OCI-LY3 (cell line): ENCODE measurements at regions not wholly inside any gene's neighbourhood (a gene's known extent, or its start where the extent isn't known, plus 50 kb on each side); places are given as distances from the start of the nearest gene placed in this dataset.

Source experiments
- H2AFZ ChIP-seq: fragments of 200-600, 300-600 bp; shearing (Covaris generic); 2 replicates; pipeline ENCODE4 v1.6.0; 2014; ENCODE audit warnings: antibody characterized with exemption, low read depth, low read length
- H3K27ac ChIP-seq: fragments of 200-600, 300-600 bp; sonication (generic); 2 replicates; pipeline ENCODE4 v1.5.1; 2014; ENCODE audit warnings: mild to moderate bottlenecking, low read length, moderate library complexity, mixed read lengths
- H3K27me3 ChIP-seq: fragments of 200-600, 300-600 bp; sonication (generic); 2 replicates; pipeline ENCODE4 v1.6.1; 2014; ENCODE audit warnings: low read depth, low read length, mixed read lengths
- H3K36me3 ChIP-seq: fragments of 200-600, 300-600 bp; sonication (generic); replicated peaks from 2 replicates; pipeline ENCODE3; 2014; ENCODE audit warnings: low read depth, low read length, mixed read lengths
- H3K4me1 ChIP-seq: fragments of 300-600, 200-600 bp; sonication (generic); 2 replicates; pipeline ENCODE4 v1.6.1; 2014; ENCODE audit warnings: low read length, mixed read lengths
- H3K4me2 ChIP-seq: fragments of 200-600, 300-600 bp; sonication (generic); 2 replicates; pipeline ENCODE4 v1.6.1; 2014; ENCODE audit warnings: low read length, mixed read lengths
- H3K4me3 ChIP-seq: fragments of 300-600, 200-600 bp; sonication (generic); 2 replicates; pipeline ENCODE4 v1.5.1; 2014; ENCODE audit warnings: antibody characterized with exemption, mild to moderate bottlenecking, low read length, moderate library complexity
- H3K79me2 ChIP-seq: fragments of 300-600, 200-600 bp; shearing (Covaris generic); 2 replicates; pipeline ENCODE4 v1.6.1; 2014; ENCODE audit warnings: mild to moderate bottlenecking, low read length, mixed read lengths
- H3K9ac ChIP-seq: fragments of 300-600, 200-600 bp; shearing (Covaris generic); 2 replicates; pipeline ENCODE4 v1.6.0; 2014; ENCODE audit warnings: mild to moderate bottlenecking, low read length, moderate library complexity
- H3K9me3 ChIP-seq: fragments of 200-600, 300-600 bp; shearing (Covaris generic); 2 replicates; pipeline ENCODE4 v1.6.1; 2014; ENCODE audit warnings: low read length, mixed read lengths; ENCODE audit not compliant: insufficient read depth
- H4K20me1 ChIP-seq: fragments of 200-600, 300-600 bp; sonication (generic); 2 replicates; pipeline ENCODE4 v1.6.1; 2016; ENCODE audit warnings: low read length, mixed read lengths; ENCODE audit not compliant: insufficient read depth
- EZH2phosphoT487 ChIP-seq: fragments of 200-600 bp; shearing (Covaris generic); IDR thresholded peaks from 2 replicates; pipeline ENCODE4 v1.6.1; 2018; ENCODE audit warnings: antibody characterized with exemption, mixed run types, low read depth
- TF ChIP-seq, protein P1 (sequence below): fragments of 200-600, 300-600 bp; sonication (generic); IDR thresholded peaks from 2 replicates; pipeline ENCODE4 v1.5.1; 2014; ENCODE audit warnings: antibody characterized with exemption, low read length, low read depth

DNA sequence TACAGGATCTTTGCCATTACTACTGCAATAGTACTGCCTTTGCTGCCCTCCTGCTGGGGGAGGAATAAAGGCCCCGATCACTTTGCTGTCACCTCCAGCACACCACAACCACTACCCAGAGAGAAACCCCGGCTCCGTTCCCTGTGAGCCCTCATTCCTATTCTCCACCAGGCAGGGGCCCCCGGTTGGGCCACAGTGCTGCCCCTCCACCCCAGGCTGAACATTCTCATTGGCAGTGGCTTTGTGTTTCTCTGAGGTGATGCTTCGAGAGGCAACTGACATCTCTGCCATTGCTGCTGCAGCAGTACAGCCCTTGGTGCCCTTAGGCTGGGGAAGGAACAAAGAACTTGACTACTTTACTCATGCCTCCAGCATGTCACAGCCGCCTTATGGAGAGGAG lies 612.9 kb upstream of the EPHA6 start:
- Histone ChIP-seq H3K36me3 (no peaks in the 10 kb centered on the region), H3K4me1 (no peaks in the 10 kb centered on the region), H3K9me3 (no peaks in the 10 kb centered on the region), H3K27me3 (no peaks in the 10 kb centered on the region), H3K4me2 (no peak overlapping the region), H3K4me3 (no peak overlapping the region), H3K79me2 (no peaks in the 10 kb centered on the region), H3K27ac (no peak overlapping the region), H4K20me1 (no peaks in the 10 kb centered on the region), H2AFZ (no peak overlapping the region), H3K9ac (no peak overlapping the region)
- no peak for TF ChIP-seq EZH2phosphoT487
- TF ChIP-seq, protein P1, sequence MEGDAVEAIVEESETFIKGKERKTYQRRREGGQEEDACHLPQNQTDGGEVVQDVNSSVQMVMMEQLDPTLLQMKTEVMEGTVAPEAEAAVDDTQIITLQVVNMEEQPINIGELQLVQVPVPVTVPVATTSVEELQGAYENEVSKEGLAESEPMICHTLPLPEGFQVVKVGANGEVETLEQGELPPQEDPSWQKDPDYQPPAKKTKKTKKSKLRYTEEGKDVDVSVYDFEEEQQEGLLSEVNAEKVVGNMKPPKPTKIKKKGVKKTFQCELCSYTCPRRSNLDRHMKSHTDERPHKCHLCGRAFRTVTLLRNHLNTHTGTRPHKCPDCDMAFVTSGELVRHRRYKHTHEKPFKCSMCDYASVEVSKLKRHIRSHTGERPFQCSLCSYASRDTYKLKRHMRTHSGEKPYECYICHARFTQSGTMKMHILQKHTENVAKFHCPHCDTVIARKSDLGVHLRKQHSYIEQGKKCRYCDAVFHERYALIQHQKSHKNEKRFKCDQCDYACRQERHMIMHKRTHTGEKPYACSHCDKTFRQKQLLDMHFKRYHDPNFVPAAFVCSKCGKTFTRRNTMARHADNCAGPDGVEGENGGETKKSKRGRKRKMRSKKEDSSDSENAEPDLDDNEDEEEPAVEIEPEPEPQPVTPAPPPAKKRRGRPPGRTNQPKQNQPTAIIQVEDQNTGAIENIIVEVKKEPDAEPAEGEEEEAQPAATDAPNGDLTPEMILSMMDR, result no peak

DNA sequence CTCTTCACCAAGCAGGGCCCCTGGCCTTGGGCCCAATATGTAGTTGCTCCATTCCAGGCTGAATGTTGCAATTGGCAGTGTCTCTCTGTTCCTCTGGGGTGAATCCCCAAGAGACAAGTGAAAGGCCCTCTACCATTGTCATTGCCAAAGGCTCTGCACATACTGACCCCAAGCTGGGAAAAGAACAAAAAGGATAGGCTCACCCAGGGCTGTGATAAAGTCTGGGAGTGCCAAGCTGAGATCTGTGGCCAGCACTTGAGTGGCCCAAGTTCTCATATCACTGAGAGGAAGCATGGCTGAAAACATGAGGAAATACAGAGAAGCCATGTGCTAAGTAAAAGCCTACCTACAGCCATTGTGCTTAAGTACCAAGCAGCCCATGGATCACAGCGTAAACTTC lies 612.2 kb upstream of the EPHA6 start:
- H2AFZ ChIP-seq, result no peak overlapping the region
- TF ChIP-seq EZH2phosphoT487, result no peak
- TF ChIP-seq, protein P1, result no peak
- H3K79me2 ChIP-seq, result no peaks in the 10 kb centered on the region

DNA sequence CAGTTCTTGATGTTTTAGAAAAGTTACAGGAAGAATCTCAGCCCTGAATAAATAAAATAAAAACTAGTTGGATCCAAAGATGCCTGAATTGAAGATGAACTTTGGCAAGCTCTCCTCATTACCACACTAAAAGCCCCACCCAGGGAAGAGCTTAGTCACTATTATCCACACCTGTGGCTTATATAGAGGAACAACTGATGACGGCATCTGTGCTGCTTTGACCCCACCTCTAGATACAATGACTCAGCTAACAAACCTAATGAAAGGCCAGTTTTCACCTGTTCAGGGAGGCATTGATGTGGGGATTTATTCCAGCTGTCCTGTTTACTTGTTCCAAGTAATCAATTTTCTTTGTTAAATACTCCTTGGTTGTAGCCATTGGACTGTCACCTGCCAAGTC lies 604.7 kb upstream of the EPHA6 start:
- no peaks in the 10 kb centered on the region for H3K79me2 ChIP-seq
- H4K20me1 ChIP-seq, result no peaks in the 10 kb centered on the region
- no peak overlapping the region for H2AFZ ChIP-seq
- H3K27ac ChIP-seq, result no peak overlapping the region
- H3K4me3 ChIP-seq, result no peak overlapping the region
- no peaks in the 10 kb centered on the region for H3K27me3 ChIP-seq
- no peaks in the 10 kb centered on the region for H3K9me3 ChIP-seq
- H3K4me2 ChIP-seq, result no peak overlapping the region
- no peaks in the 10 kb centered on the region for H3K4me1 ChIP-seq
- no peak overlapping the region for H3K9ac ChIP-seq
- H3K36me3 ChIP-seq, result no peaks in the 10 kb centered on the region
- TF ChIP-seq, protein P1, result no peak
- no peak for TF ChIP-seq EZH2phosphoT487

More for the DNA sequence above, 612.2 kb upstream of the EPHA6 start:
- Histone ChIP-seq H3K9me3 (no peaks in the 10 kb centered on the region), H3K4me1 (no peaks in the 10 kb centered on the region), H3K9ac (no peak overlapping the region), H3K4me3 (no peak overlapping the region), H3K27ac (no peak overlapping the region), H3K36me3 (no peaks in the 10 kb centered on the region), H4K20me1 (no peaks in the 10 kb centered on the region), H3K27me3 (no peaks in the 10 kb centered on the region), H3K4me2 (no peak overlapping the region)

DNA sequence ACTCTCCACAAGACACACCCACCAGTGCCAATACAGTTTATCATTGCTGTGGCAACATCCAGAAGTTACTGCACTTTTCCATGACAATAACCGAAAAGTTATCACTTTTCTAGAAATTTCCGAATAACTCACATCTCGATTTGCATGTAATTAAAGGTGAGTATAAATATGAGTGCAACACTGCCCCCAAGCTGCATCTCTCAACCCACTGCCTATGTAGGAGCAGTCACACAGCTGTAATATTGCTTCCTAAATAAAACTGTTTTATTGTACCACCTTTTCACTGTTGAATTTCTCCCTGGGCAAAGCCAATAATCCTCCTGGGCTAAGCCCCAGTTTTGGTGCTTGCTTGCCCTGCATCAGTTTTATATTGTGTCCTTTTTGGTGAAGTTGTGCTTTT lies 601.0 kb upstream of the EPHA6 start:
- Histone ChIP-seq H3K79me2 (no peaks in the 10 kb centered on the region), H3K4me2 (no peak overlapping the region), H3K9me3 (no peaks in the 10 kb centered on the region), H4K20me1 (no peaks in the 10 kb centered on the region), H3K27ac (no peak overlapping the region), H2AFZ (no peak overlapping the region), H3K4me1 (no peaks in the 10 kb centered on the region), H3K36me3 (no peaks in the 10 kb centered on the region), H3K27me3 (no peaks in the 10 kb centered on the region), H3K9ac (no peak overlapping the region), H3K4me3 (no peak overlapping the region)
- no peak for TF ChIP-seq EZH2phosphoT487
- TF ChIP-seq, protein P1, result no peak
